HG03196 (cell line): ENCODE measurements at regions not wholly inside any gene's neighbourhood (a gene's known extent, or its start where the extent isn't known, plus 50 kb on each side); places are given as distances from the start of the nearest gene placed in this dataset.
"Not testable (repeated sequence)": the region's sequence is repeated elsewhere in the genome, so short reads cannot be mapped to it uniquely, and the experiment has no call there.

Experiments used
- ATAC-seq: cut with Tn5 transposase; IDR thresholded peaks from one replicate; pipeline ENCODE4 v1.9.1; 2021; ENCODE audit not compliant: unreplicated experiment

DNA sequence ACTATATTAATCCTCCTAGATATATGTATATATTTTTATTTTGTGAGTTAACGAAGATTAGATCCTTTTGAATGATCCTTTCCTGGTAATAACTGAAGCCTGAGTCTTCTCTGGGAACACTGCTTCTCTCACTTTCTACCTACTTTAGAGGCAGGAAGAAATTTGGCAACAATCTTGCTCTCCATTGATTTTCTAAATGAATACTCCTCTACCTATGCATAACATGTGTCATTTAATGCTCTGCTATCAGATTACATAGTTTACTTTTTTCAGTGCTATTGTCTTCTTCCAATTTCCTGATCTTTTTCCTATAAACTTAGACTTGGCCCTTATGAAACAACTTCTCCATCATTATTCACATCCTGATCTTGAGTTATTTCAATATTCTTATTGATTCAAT is 60.4 kb upstream of the PDHA2 start:
- ATAC-seq = no peak

DNA sequence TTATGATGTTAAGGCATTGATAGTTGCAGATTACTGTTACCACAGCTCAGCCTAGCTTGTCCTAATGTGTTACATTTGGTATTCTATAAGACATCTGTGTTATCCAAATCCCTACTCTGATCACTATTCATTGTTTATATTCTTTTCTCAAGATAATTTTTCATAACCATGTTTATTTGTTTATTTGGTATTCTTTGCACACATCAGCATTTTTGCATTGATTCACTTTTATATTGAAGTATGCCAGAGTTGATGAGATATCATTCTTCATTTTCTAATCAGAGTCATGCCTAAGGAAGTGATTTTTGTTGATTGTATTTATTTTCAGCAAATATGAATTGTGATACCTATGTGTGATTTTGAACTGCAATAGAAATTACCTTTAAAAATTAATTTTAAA is 61.2 kb upstream of the PDHA2 start:
- no peak for ATAC-seq

DNA sequence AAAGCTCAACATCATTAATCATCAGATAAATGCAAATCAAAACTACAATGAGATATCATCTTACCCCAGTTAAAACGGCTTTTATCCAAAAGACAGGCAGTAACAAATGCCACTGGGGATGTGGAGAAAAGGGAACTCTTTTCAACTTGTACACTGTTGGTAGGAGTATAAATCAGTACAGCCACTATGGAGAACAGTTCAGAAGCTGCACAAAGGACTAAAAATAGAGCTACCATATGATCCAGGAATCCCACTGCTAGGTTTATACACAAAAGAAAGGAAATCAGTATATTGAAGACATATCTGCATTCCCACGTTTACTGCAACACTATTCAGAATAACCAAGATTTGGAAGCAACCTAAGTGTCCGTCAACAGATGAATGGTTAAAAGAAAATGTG is 69.3 kb upstream of the PDHA2 start:
- ATAC-seq = not testable (repeated sequence)

DNA sequence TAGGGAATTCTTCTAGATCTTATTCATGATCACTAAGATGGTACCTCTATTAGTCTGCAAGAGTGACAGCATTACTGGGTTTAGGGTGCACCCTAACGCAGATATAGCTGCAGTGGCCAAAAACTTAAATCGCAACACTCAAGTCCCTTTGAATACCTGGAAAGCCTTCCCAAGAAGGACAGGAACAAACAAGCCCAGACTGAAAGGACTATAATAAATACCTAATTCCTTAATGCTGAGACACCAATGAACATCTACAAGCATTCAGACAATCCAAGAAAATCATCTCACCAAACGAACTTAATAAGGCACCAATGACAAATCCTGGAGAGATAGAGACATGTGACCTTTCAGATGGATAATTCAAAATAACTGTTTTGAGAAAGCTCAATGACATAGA is 74.9 kb upstream of the PDHA2 start:
- no peak for ATAC-seq

DNA sequence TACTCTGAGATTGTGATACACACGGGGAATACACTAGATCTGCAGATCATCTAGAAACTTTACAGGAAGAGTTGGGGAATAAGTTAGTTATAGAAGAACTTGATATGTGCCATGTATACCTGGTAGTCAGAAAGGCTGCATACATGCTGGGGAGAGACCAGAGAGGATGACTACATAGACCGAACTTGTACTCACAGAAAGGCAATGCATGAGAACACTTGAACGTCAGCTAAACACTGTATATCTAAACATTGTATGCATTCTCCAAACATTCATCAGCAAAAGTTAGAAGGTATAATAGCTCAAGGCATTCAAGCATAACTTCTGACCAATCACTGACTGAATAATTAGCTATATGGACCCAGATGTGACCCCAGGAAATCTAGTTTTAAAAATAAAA is 78.0 kb upstream of the PDHA2 start:
- ATAC-seq = no peak

DNA sequence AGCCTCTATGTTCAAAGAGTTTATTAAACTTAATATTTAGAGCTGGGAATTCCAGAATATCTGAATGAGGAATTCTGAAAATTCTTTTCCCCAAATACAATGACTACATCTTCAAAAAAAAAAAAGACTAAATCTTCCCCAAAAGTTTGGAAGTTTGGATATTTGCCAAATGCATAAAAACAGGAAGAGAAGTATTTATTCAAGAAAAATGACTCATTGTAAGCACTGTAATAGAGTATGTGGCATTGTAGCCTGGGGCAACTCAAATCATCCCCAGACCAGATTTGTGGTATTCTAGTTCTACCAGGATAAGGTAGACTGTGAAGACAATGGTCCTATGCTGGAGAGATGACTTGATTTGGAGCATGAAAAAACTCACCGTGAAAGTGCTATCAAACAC is 78.5 kb upstream of the PDHA2 start:
- ATAC-seq = no peak

DNA sequence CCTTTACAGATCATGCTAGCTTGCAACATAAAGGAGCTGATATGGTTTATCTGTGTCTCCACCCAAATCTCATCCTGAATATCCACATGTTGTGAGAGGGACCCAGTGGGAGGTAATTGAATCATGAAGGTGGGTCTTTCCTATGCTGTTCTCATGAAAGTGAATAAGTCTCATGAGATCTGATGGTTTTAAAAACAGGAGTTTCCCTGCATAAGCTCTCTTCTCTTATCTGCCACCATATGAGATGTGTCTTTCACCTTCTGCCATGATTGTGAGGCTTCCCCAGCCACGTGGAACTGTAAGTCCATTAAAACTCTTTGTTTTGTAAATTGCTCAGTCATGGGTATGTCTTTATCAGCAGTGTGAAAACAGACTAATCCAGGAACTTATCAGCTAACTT is 79.2 kb upstream of the PDHA2 start:
- ATAC-seq = not testable (repeated sequence)

DNA sequence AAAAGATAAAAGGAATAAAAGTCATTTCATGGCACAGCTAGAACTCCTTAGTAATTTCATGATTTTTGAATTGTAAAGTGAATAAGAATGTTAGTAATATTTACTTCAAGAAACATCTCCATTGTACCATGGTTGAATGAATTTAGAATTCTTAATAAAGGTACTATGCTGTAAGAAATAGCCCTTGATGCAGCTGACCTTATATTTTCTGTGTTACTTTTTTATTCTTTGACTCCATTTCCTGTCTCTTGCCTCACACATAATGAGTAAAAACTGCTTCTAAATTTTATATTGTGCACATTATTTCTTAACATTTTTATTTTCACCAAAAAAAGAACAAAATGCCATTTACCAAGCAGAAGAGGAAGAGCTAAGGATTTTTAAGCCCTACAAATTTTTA is 81.9 kb upstream of the PDHA2 start:
- no peak for ATAC-seq

DNA sequence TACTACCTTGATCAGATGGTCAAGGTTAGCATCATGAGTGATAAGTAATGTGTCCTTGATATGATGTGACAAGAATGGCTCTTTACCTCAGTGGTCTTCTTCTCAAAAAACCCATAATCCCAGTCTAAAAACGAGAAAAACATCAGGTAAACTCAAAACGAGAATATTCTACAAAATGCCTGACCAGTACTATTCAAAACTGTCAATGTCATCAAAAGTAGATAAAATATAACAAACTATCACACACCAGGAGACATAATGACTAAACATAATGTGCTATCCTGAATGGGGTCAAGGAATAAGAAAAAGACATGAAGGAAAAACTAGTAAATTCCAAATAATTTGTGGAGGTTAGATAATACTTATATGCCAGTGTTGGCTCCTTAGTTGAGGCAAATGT is 85.2 kb upstream of the PDHA2 start:
- ATAC-seq = no peak

DNA sequence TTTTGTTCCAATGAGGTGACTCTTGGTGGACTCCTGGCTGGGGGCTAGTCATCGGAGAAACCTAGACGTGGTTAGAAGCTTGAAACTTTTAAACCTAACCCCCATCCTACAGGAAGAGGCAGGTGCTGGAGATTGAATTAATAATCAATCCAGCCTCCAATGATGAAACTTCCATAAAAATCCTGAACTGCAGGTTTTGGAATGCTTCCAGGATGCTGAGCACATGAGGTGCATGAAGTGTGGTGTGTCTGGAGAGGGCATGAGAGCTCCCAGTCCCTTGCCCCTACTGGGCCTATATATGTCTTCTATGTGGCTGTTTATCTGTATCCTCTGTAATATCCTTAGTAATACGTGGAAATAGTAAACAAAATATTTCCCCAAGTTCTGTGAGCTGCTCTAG is 90.7 kb upstream of the PDHA2 start:
- no peak for ATAC-seq

DNA sequence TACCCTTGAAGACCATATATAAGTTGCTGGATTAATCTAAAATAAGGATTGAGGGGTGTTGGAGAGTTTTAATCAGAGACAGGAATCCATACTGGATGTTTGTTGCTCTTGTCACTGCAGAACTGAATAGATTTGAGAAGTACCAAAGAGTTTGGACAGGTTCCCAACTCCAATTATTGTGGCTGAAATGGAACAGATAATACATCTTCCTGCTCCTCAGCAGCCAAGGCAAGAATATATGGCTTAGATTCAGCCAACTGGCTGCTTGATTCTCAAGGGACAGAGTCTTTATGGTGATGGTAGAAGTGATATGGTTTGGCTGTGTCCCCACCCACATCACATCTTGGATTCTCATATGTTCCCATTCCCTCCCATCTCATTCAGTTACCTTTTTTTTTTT is 97.0 kb upstream of the PDHA2 start:
- ATAC-seq = no peak

DNA sequence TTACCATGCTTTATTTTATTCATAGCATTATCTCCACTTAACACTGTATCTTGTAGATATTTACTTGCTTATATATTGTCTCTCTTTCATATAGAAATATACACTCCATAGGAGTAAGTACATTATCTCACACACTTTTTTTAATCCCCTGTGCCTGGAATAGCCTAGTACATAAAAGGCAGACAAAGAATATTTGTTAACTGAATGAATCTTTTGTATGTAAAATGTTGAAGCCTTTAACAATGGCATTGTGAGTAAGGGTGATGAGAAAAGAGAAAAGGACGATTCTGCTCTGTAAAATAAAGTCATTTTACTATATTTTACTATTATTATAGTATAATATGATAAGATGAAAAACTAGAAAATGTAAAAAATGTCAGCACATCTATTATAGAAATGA is 97.7 kb upstream of the PDHA2 start:
- ATAC-seq = no peak

DNA sequence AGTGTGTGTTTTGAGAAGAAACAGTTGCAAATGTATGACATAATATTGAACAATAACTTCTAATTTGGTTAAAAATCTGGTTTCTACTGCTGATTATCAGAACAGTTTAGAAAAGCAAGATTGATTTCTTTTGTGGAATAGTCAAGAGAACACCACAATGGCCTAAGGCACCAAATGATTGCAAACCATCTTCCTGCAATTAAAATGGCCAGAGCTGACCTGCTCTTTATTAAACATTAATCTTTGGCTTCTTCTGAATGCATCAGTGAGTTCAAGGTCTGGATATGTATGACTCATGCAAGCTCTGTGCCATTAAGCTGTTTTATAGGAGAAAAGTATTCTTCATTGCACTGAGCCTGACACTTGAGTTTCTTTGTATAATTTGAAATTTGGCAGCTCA is 107.8 kb upstream of the PDHA2 start:
- no peak for ATAC-seq

DNA sequence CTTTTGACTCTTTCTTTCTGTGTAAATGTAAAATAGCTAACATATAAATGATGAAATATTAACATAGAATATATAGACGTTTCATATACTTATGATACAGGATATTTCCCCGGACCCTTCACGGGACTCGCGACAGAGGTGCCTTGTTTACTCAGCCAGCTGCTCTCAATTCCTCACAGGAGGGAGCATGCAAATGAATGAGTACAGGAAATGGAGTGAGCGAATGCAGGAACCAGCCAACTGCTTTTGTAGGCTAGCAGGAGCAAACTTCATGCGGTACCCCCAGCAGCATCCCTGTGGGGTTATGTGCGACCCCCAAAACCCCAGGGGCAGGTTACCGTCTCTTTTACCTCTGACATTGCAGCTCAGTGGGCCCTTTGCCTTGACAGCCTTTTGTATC is 110.3 kb upstream of the PDHA2 start:
- no peak for ATAC-seq

DNA sequence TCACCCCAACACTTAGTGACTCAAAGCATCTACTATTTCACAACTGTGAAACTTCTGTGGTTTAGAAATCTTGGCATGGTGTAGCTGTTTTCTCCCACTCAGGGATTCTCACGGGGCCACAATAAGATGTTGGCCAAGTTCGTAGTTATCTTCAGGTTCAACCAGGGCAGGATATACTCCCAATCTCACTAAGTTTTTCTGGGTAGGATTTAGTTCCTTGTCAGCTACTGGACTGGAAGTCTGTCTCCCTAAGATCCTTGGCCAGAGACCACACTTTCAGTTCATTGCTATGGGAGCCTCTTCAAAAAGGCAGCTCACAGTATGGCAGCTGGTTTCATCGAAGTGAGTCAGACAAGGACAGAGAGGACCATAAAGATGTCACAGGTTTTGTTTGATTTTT is 111.7 kb upstream of the PDHA2 start:
- no peak for ATAC-seq

DNA sequence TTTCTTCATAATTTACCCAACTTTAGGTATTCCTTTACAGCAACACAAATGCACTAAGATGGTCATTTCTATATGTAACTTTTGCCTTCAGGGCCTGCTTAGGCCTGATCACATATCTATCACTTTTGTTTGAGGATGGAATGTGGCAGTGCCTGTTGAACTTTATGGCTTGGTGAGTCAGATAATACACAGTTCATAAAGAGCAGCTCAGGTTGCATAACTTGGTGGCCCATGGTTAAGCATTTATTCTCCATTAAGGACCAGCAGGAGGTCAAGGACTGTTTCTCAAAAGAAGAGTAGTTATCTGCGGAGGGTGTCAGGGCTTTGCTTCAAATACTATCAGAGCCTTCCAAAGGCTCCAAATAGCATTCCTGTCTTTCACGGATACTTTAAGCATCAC is 124.1 kb upstream of the PDHA2 start:
- ATAC-seq = no peak

DNA sequence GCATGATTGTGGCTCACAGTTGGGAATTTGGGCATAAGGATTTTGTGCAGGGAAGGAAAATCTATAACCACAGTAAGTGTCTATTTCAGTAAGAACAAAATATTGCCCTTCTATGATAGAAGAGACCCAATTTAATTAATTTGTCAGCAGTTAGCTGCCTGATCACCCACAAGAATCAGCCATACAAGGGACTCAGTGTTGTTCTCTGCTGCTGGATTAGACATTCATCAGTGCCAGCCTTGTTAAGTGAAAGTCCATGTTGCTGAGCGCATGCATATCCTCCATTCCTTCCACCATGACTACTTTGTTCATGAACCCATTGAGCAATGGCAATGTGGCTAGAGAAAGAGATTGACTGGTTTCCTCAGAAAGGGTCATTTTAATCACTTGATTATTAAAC is 125.3 kb upstream of the PDHA2 start:
- ATAC-seq = no peak

DNA sequence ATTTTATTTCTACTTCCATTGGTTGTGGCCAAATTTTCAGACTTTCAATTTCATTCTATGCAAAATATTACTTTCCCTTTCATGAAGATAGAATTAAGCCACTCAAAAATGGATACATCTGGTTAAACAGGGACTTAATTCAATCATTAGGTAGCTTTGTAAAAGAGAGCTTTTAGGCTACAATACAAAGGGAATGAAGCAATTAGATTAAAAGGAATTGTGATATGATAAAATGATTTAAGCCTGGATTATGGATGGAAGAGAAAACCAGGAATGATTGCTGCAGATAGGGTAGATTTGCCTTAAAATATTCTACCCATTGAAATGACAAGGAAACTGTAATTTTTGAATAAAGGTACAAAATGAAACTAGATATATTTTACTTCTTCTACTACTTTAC is 134.6 kb upstream of the PDHA2 start:
- no peak for ATAC-seq

DNA sequence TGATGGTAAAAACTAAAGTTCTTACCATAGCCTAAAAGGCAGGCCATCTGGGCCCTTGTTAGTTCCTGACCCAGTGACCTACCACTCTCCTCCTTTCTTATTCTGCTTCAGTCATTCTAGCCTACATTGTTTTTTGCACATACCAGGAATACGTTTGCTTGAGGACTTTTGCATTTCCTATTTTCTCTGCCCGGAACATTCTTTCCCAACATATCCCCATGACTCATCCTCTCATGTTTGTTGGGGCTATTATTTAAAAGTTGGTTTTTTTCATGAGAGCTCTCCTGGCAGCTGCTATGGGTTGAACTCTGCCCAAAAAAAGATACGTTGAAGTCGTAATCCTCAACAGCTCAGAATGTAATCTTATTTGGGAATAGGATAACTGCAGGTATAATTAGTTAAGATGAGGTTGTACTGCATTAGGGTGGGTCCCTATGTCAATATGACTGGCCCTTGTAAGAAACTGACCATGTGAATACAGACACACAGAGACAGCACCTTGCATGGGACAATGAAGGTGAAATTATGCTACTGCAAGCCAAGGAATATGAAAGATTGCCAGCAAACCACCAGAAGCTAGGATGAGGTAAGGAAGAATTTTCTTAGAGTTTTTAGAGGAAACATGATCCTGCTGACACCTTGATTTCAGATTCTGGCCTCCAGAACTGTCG is 138.3 kb upstream of the PDHA2 start:
- ATAC-seq = no peak

DNA sequence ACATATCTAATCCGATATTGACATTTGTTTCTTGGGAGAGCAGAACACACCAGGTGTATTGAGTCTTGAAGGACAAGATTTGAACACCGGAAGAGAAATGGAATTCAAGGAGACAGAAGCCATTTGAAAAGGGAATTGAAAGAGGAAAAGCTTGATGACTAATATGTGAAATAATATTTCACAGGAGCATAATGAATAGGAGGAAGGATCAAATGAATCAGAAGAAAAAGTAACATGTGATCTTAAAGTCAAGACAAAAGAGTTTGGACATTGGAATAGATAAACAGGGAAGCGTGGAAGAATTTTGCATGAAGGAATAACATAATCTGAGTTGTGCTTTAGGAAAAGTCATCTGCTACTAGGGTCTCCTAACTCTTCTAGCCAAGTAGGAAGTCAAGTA is 145.5 kb upstream of the PDHA2 start:
- ATAC-seq = no peak

DNA sequence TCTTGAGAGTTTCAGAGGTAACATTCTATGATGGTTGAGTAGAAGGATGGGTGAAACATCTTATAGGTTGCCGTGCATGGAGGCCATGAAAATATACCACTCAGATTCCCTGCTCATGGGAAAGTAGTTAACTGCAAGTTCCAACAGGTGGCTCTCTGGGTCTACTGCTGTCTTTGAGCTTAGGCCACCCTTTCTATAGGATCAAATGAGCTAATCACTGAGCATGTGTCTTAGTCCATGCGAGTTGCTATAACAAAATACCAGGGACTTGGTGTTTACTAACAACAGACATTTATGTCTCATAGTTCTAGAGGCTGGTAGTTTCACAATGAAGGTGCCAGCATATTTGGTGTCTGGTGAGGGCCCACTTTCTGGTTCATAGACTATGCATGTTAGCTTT is 144.8 kb upstream of the UNC5C start:
- no peak for ATAC-seq

DNA sequence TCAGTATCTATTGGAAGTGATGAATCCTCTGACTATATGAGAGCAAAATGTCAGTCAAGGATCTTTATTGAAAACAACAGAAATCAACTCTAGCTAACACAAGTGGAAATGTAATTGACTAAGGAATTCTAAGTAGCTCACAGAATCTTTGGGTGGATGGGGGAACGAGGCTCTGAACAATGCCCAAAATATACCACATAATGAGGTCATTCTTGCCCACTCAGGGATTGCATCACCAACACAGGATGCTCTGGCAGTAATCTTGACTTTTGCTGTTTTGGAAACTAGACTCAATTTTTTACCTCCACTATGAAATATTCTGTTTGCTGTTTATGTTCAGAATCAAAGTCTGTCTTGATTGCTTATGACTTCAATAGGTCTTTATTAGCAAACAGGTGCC is 127.4 kb upstream of the UNC5C start:
- ATAC-seq = no peak

DNA sequence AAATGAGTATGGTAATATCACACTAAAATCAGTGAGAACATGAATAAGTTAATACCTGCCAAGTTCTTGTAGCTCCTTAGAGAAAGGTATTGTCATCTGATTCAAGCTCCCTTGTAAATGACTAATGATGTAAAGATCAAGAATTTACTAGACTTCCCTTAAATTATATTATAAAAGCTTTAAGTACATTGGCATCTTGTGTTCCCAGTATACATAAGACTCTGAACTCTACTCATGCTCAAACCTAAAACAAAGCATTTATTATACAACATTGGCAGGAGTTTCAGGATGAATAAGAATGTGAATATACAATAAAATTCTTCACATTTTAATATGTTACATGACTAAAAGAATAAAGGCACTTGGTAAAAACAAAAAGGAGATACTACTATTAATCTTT is 126.8 kb upstream of the UNC5C start:
- no peak for ATAC-seq

DNA sequence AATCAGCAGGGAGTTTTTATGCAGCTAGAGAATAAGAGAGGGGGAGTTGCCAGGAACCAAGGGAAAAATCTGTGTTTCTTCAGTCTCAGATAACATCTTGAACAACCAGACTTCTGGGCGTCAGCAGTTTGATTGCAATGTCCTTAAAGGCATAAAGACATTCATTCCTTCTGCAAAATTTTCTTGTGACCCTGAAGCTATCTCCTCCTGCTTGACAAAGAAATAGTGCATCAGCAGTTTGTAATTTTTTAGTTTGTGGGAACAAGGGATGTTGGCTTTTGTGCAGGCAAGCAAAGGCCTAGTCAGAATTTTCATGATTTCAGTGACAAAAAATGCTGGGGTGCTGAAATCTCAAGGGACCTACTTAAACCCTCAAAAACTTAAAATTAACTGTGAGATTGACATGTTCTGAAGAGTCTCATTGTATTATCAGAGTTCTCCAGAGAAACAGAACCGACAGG is 125.8 kb upstream of the UNC5C start:
- ATAC-seq = no peak
